ENCODE measurements at regions not wholly inside any gene's neighbourhood (a gene's known extent, or its start where the extent isn't known, plus 50 kb on each side); places are given as distances from the start of the nearest gene placed in this dataset.

GRCh38 chr4:124974152-124974551, 261.6 kb upstream of the ANKRD50 start:
- Mint-ChIP-seq H3K9me3 (ENCODE audit: unreplicated experiment) (no peaks in the 10 kb centered on the region), H3K27me3 (ENCODE audit: unreplicated experiment) (no peaks in the 10 kb centered on the region), H3K36me3 (ENCODE audit: unreplicated experiment) (no peaks in the 10 kb centered on the region), H3K4me1 (ENCODE audit: low read depth, unreplicated experiment) (no peaks in the 10 kb centered on the region), H3K4me3 (ENCODE audit: unreplicated experiment) (no peak overlapping the region), H3K27ac (ENCODE audit: unreplicated experiment) (no peak overlapping the region)
- no peak for DNase-seq
- no peak for TF ChIP-seq CTCF (IDR thresholded peaks at IDR 0.05; ENCODE audit: partially characterized antibody, unreplicated experiment)

GRCh38 chr4:124973716-124974115, 261.2 kb upstream of the ANKRD50 start:
- Mint-ChIP-seq H3K9me3 (ENCODE audit: unreplicated experiment) (no peaks in the 10 kb centered on the region), H3K27me3 (ENCODE audit: unreplicated experiment) (no peaks in the 10 kb centered on the region), H3K36me3 (ENCODE audit: unreplicated experiment) (no peaks in the 10 kb centered on the region), H3K4me1 (ENCODE audit: low read depth, unreplicated experiment) (no peaks in the 10 kb centered on the region), H3K4me3 (ENCODE audit: unreplicated experiment) (no peak overlapping the region), H3K27ac (ENCODE audit: unreplicated experiment) (no peak overlapping the region)
- no peak for TF ChIP-seq CTCF (IDR thresholded peaks at IDR 0.05; ENCODE audit: partially characterized antibody, unreplicated experiment)
- no peak for DNase-seq

GRCh38 chr4:124970011-124970410, 257.5 kb upstream of the ANKRD50 start:
- Mint-ChIP-seq H3K4me3 (ENCODE audit: unreplicated experiment) (no peak overlapping the region), H3K27ac (ENCODE audit: unreplicated experiment) (no peak overlapping the region), H3K4me1 (ENCODE audit: low read depth, unreplicated experiment) (no peaks in the 10 kb centered on the region), H3K9me3 (ENCODE audit: unreplicated experiment) (no peaks in the 10 kb centered on the region), H3K36me3 (ENCODE audit: unreplicated experiment) (no peaks in the 10 kb centered on the region), H3K27me3 (ENCODE audit: unreplicated experiment) (no peaks in the 10 kb centered on the region)
- no peak for DNase-seq
- no peak for TF ChIP-seq CTCF (IDR thresholded peaks at IDR 0.05; ENCODE audit: partially characterized antibody, unreplicated experiment)

GRCh38 chr4:124965497-124965891, 253.0 kb upstream of the ANKRD50 start:
- Mint-ChIP-seq H3K36me3 (ENCODE audit: unreplicated experiment) (peaks cover 10% of the 10 kb centered on the region), H3K27ac (ENCODE audit: unreplicated experiment) (no peak overlapping the region), H3K4me1 (ENCODE audit: low read depth, unreplicated experiment) (no peaks in the 10 kb centered on the region), H3K9me3 (ENCODE audit: unreplicated experiment) (peaks cover 4% of the 10 kb centered on the region), H3K4me3 (ENCODE audit: unreplicated experiment) (no peak overlapping the region), H3K27me3 (ENCODE audit: unreplicated experiment) (no peaks in the 10 kb centered on the region)
- DNase-seq: no peak
- no peak for TF ChIP-seq CTCF (IDR thresholded peaks at IDR 0.05; ENCODE audit: partially characterized antibody, unreplicated experiment)

- peaks cover 15% of the 10 kb centered on the region for H3K36me3 Mint-ChIP-seq (ENCODE audit: unreplicated experiment)
- DNase-seq: no peak
These were observed 252.4 kb upstream of the ANKRD50 start for GRCh38 chr4:124964852-124965496.

More at GRCh38 chr4:124964852-124965496, 252.4 kb upstream of the ANKRD50 start:
- peaks cover 2% of the 10 kb centered on the region for H3K27me3 Mint-ChIP-seq (ENCODE audit: unreplicated experiment)
- H3K4me3 Mint-ChIP-seq (ENCODE audit: unreplicated experiment): no peak overlapping the region
- TF ChIP-seq CTCF (IDR thresholded peaks at IDR 0.05; ENCODE audit: partially characterized antibody, unreplicated experiment): no peak
- no peaks in the 10 kb centered on the region for H3K4me1 Mint-ChIP-seq (ENCODE audit: low read depth, unreplicated experiment)
- peaks cover 9% of the 10 kb centered on the region for H3K9me3 Mint-ChIP-seq (ENCODE audit: unreplicated experiment)
- no peak overlapping the region for H3K27ac Mint-ChIP-seq (ENCODE audit: unreplicated experiment)
